ENCODE measurements at regions not wholly inside any gene's neighbourhood (a gene's known extent, or its start where the extent isn't known, plus 50 kb on each side); places are given as distances from the start of the nearest gene placed in this dataset.

DNA sequence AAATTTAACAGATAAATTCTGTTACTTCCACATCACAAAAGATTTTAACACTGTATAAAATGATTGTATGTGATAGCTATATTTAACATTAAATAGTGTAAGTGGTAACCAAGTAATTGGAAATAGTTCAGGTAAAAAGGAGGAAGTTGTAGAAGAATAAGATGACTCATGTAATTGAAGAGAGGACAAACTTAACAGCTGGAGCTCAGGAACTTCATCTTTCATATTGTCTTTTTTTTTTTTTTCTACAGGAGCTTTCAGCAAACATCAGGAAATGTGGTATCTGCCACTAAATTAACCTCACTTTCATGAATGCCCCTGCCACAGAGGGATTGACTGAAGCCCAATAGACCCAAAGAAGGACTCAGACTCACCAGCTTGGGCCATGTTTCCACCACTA lies 188.4 kb upstream of the VEGFC start:
- DNase-seq = no peak

DNA sequence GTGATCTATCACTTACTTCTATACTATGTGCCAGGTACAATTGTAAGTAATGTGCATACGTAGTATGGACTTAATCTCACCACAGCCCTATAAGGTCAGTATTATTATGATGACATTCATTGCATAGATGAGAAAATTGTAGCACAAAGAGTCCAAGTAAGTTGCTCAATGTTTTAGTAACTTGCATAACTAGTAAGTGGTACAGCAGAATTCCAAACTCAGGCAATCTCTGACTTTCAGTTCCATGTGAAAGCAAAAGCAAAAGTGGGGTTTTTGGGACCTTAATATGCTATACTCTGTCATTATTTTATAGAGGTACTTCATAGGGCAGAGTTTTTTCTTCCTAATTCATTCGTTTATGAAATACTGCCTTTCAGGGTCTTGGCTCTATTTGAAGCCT lies 188.8 kb upstream of the VEGFC start:
- DNase-seq = no peak

DNA sequence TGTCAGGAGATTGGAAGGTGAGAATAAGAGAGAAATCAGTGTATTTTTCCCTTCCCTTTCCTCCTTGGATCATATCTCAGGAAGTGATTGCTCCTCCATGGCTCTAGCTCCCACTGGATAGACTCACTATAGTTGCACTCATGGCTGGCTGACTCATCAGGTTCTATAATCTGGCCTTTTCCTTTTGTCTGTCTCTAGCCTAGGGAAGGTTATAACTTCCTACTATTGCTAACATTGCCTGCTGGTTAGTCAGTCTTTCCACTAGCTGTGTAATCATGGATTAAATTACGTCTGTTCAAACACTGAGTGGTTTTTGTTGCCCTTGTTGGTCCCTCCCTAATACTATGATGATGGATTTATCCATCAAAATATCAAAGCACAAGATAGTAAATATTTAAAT lies 195.5 kb upstream of the VEGFC start:
- DNase-seq = no peak

- no peak for DNase-seq
Observed at GRCh38 chr4:176989186-176989585, 196.5 kb upstream of the VEGFC start.

GRCh38 chr4:176999935-177000543 lies 207.3 kb upstream of the VEGFC start:
- DNase-seq = no peak

DNA sequence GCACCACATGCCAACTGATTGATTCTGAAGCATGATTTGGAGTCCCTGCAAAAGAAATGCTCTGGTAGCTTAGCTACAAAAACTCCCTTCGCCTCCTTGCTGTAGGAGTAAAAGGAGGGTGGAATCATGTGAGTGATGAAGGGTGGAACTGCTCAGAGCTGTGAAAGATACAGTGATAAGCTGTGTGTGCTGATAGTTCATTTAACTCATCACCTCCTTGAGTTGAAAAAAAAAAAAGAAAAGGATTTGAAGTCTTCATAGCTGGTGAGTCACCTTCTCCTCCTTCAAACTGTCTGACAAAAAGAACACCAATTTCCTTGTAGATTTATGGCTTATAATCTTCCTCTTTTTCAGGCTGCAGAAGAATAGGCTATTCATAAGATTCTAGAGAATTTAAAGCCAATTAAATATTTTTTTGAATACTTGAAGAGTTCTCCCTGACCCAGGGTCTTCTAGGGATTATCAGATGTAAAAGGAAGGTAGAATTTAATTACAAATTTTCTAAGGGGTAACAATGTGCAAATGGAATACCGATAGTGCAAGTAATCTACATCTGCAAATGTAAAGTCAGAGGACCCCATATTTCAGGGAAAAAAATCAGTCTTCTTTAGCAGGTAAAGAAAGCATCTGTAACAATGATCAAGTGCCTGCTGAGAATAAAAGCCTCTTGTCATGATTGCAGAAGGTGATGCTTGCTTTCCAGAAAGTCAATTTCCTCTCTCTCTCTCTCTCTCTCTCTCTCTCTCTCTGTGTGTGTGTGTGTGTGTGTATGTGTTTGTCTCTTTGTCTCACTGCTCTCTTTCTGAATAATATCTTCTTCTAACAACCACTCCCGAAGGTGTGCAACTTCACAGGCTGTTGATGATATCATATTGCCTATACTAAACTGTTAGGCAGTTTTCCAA lies 208.8 kb upstream of the VEGFC start:
- DNase-seq = no peak

DNA sequence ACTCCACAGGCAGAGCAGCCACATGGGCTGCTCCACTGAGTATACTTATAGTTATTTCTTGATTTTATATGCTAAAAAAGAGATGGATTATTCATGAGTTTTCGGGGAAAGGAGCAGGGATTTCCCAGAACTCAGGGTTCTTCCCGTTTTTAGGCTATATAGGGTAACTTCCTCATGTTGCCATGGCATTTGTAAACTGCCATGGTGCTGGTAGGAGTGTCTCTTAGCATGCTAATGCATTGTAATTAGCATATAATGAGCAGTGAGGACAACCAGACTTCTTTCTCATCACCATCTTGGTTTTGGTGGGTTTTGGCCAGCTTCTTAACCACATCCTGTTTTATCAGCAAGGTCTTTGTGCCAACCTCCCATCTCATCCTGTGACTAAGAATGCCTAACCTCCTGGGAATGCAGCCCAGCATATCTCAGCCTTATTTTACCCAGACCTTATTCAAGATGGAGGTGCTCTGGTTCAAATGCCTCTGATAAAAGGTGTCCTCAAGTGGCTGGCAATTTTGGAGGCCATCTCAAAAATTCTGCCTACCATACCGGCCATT lies 213.0 kb upstream of the VEGFC start:
- no peak for DNase-seq

GRCh38 chr4:177006331-177006730 lies 213.6 kb upstream of the VEGFC start:
- DNase-seq = no peak

DNA sequence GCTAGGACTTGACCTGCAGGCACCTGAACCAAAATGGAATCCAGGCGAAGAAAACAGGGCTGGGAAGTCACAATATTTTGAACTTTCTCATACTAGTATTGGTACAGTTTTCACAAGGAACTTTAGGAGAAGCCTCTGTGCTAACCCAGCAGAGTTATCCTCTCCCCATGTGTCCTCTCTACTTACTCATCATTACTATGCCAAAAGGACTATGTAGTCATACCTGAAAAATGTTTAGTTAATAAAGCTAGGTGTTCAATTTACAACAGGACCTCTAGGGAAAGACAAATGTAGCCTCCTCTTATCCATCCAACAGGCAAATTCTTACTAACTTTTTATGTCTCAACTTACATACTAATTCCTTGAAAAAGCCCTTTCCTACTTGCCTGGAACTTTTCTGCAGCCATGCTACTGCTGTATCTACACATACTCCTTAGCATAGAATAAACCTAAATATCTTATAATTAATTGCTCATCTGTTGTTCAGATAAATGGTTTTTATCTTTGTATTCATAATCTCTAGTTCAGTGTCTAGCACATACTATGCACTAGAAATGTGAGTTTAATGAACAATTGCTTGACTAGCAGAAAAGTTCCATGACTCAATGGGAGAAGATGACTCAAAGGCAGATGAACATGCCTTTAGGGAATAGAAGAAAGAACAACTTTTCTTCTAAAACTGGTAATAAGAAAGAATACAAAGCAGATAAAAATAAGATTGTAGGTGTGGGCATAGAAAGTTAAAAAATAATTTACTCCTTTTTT lies 215.5 kb upstream of the VEGFC start:
- DNase-seq = no peak

DNA sequence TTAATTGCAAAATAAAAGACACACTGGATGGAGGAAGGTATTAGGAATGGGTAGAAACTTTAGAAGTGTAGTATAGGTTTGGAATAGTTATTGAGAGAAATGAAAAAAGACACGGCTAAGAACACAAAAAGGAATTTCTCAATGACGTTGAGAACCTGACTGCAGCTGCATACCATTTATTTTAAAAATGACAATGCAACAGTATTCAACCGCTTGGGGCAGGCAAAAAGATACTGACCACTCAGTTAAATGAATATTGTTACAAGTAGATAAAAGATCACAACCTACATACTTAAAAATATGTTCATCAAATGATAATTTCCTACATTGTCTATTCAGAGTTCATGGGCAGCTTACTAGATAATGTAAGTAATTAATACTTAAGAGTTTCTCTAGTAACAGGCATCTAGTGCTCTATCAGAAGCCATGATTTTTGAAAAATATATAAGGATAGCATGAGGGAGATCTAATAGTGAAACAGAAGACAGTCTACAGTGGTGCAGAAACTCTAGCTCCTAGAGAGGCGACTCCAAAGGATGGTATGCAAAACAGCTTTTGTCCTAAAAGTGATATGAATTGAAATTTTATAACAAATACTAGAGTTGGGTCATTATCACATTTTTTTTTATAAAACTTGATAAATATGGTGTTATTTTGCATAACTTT lies 216.2 kb upstream of the VEGFC start:
- DNase-seq = no peak

- DNase-seq = no peak
Observed at GRCh38 chr4:177010418-177010817, 217.7 kb upstream of the VEGFC start.

DNA sequence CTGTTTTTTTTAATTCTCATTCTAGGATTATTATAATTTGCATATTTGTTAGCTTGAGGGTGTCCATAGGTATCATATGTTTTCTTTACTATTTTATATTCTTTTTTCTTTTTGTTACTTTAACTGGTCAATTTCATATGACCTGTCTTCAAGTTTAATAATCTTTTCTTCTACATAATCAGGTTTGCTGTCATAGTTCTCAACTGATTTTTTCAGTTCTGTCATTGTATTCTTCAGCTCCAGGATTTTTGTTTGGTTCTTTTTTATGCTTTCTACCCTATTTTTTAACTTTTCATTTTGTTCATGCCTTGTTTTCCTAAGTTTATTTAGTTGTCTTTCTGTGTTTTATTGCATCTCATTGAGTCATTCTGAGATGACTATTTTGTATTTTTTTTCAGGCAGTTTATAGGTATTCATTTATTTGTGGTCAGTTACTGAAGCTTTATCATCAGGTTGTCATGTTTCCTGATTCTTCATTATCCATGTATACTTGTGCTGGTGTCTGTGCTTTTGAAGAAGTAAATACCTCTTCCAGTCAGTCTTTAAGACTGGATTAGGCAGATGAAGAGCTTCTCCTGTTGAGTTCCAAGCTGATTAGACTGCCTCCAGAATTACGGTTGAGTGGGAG lies 220.3 kb upstream of the VEGFC start:
- DNase-seq = no peak

DNA sequence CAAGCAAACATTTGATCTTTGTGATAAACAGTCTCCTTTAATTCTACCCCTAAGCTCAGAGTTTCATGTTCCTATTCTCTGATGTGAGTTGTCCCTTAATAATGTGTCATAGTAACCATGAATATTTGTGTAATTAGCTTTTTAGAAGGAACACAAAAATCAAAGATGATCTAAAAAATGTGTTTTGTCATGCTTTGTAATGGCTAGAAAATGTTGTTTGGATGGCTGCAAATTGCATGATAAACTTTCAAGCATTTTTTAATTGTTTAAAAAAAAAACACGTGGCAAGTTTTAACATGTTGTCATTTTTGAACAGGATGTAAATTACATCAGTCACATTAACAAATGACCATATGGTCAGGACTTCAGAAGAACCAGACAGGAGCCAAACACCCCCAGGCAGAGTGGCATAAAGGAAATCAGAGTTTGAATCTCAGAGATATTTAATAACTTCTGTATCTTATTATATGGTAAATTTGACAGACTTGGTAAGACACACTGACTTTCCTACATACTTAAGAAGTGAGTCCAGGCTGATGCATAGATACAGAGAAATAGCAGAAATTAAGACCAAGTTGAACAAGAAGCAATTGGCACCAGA lies 223.9 kb upstream of the VEGFC start:
- no peak for DNase-seq

GRCh38 chr4:177023951-177024350 lies 231.2 kb upstream of the VEGFC start:
- no peak for DNase-seq

- DNase-seq = no peak
Observed at GRCh38 chr4:177032341-177032740, 239.6 kb upstream of the VEGFC start.

GRCh38 chr4:177033135-177033534 lies 240.4 kb upstream of the VEGFC start:
- no peak for DNase-seq

- DNase-seq = no peak
Observed at GRCh38 chr4:177033632-177034031, 240.9 kb upstream of the VEGFC start.

DNA sequence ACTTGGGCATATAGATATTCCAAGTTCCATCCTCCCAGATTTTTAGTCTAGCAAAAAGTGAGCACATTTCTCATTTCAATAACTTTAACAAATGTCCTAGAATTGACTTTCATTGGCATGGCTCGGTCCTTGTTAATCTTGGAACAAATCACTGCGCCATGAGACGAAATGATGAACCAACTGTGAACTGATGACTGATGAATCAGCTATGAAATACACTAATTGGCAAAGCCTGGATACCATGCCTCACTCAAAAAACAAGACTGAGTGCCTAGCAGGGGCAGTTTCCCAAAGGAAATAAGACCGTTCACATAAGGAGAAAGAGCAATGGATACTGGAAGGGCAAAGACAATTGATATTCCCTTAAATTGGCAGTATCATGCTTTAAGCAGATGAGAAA lies 248.6 kb upstream of the VEGFC start:
- no peak for DNase-seq

DNA sequence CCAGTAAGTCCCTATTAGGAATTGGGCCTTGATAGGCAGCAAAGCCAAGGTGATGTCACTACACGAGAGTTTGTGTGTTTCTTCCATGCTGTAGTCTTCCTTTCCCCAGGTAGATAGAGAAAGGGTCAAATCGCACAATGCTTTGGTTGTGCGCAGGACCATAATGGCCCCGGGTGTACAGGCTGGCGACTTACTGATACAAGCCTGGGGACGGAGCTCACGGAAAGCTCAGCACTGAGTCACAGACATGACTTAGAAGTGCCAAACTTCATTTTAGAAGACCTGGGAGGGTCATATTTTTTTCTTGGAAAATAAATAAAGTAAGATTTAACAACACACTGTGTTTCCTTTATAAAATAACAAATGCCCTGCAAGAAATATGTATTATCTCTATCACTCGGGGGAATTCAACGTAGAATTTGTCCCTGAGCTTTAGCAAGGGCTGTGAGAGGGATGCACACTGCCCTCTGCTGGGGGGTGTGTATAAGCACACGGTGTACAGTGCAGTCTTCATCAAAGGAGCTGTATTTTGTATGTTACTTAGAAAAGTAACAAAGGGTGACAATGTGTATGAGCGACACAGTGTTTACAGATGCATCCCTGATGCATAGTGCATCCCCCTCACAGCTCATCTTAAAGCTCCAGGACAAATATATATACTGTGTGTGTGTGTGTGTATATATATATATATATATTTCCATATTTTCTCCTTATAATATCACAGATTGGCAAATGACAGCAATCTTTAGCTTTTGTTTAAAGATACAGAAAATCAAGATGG lies 254.5 kb upstream of the VEGFC start:
- peak; percentile 13 for DNase-seq

DNA sequence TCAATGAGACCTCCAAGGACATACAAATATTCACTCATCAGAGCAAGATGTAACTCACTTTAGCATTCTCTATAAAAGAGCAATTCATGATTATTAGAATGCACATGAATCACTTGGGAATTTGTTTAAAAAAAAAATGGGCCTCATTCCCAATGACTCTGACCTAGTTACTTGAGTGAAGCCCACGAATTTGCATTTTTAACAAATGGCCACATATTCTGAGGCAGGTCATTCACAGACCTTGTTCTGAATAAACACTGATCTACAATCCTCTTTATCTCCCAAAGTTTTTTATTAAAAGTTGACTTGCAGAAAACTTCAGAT lies 255.1 kb upstream of the VEGFC start:
- DNase-seq = no peak
